PFSK-1 (cell line): ENCODE measurements at regions not wholly inside any gene's neighbourhood (a gene's known extent, or its start where the extent isn't known, plus 50 kb on each side); places are given as distances from the start of the nearest gene placed in this dataset.

ENCODE experiments used
- FOXP2 ChIP-seq: optimal IDR thresholded peaks from 2 replicates; pipeline ENCODE3; 2011; ENCODE audit warnings: borderline replicate concordance, control low read depth, inconsistent platforms; ENCODE audit not compliant: insufficient read depth; ENCODE audit errors: extremely low read length, extremely low read depth
- POLR2AphosphoS5 ChIP-seq: IDR thresholded peaks from 2 replicates; pipeline ENCODE4 v1.6.1; 2012; ENCODE audit warnings: low read depth, mild to moderate bottlenecking, control low read depth, low read length, moderate library complexity
- SIN3A ChIP-seq: IDR thresholded peaks from 2 replicates; pipeline ENCODE4 v1.6.1; 2012; ENCODE audit warnings: mild to moderate bottlenecking, low read length, moderate library complexity, borderline replicate concordance; ENCODE audit not compliant: insufficient read depth
- TAF1 ChIP-seq: IDR thresholded peaks from 2 replicates; pipeline ENCODE4 v1.6.1; 2012; ENCODE audit warnings: low read length, control low read depth, borderline replicate concordance; ENCODE audit not compliant: insufficient read depth
- TF ChIP-seq, protein P1 (sequence below), 2 experiments: IDR thresholded peaks; 2 replicates each; pipeline versions ENCODE4 v1.6.1 to v1.8.0; 2011 to 2012; ENCODE audit warnings: low read depth in 2 of 2, low read length in 2 of 2, control low read depth in 1 of 2, inconsistent platforms in 1 of 2, mild to moderate bottlenecking in 1 of 2, moderate library complexity in 1 of 2; ENCODE audit not compliant: insufficient read depth in 1 of 2

DNA sequence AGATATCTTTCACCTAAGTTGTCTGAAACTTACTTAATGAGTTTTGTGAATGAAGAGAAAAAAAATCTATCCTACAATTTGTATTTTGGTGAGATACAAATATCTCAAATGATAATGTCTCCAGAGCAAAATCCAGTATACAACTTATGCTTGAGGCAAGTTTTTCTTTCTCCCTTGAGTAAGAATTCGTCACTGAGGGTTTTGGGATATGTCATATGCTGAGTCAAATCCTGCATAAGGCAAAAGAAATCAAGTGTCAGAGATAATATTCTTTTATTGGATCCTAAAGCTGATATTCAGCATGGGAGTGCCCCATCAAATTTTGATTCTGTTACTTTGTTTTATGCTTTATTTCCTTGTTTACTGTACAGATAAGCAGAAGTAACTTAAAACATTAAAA is 1308.6 kb downstream of the ARAP2 start:
- TF ChIP-seq, protein P1, sequence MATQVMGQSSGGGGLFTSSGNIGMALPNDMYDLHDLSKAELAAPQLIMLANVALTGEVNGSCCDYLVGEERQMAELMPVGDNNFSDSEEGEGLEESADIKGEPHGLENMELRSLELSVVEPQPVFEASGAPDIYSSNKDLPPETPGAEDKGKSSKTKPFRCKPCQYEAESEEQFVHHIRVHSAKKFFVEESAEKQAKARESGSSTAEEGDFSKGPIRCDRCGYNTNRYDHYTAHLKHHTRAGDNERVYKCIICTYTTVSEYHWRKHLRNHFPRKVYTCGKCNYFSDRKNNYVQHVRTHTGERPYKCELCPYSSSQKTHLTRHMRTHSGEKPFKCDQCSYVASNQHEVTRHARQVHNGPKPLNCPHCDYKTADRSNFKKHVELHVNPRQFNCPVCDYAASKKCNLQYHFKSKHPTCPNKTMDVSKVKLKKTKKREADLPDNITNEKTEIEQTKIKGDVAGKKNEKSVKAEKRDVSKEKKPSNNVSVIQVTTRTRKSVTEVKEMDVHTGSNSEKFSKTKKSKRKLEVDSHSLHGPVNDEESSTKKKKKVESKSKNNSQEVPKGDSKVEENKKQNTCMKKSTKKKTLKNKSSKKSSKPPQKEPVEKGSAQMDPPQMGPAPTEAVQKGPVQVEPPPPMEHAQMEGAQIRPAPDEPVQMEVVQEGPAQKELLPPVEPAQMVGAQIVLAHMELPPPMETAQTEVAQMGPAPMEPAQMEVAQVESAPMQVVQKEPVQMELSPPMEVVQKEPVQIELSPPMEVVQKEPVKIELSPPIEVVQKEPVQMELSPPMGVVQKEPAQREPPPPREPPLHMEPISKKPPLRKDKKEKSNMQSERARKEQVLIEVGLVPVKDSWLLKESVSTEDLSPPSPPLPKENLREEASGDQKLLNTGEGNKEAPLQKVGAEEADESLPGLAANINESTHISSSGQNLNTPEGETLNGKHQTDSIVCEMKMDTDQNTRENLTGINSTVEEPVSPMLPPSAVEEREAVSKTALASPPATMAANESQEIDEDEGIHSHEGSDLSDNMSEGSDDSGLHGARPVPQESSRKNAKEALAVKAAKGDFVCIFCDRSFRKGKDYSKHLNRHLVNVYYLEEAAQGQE (IDR thresholded peaks at IDR 0.05; ENCODE audit: insufficient read depth in 1 of 2, low read depth in 2 of 2, low read length in 2 of 2), result no peak
- TF ChIP-seq POLR2AphosphoS5 (no peak), FOXP2 (no peak), TAF1 (no peak)

DNA sequence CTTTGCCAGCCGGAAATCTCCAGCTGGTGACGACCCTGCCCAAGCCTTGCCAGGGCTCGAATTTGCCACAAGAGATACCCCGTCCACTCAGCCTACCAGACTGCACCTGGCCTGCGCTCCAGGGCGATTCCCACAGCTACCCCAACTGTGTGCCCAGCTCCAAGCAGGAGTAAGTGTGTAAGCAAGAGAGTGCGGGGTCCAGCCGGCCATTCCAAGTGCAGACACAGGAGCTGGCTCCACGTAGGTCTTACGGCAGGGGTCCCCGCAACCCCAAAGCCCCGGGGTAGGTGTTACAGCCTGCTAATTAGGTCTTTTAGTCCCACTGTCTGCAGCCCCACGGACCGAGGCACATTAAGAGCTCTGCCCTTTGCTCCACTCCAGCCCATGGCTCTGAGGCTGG is 1305.2 kb downstream of the ARAP2 start:
- TF ChIP-seq SIN3A (no peak), POLR2AphosphoS5 (no peak), TAF1 (no peak), FOXP2 (no peak)
- TF ChIP-seq, protein P1 (IDR thresholded peaks at IDR 0.05; ENCODE audit: insufficient read depth in 1 of 2, low read depth in 2 of 2, low read length in 2 of 2), result no peak

DNA sequence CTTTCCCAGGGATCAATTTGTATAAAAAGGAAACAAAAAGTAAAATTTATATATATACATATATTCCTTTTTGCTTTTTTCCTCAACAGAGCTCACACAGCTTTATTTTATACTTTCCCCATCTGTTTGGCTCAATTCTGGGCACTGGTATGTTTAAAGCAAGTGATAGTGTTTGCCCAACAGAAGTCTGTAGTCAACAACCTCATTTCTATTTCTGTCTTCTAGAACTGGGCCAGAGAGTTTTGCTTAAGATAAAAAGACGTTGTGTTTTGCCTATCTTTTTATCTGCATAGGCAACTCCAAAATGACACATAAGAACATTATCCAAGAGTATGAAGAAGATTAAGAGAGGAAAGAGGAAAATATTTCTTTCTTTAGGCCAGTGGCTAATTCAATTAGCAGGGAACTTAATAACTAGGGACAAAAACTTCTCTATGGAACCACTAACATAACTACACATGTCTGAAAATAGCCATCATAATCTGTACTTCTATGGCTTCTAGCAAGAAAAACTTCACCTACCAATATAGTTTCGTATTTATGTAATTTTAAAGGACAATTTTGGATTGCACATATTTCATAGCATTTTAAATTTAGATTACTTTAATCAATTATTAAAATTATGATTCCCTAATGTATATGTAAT is 1300.5 kb downstream of the ARAP2 start:
- TF ChIP-seq SIN3A (no peak), FOXP2 (no peak), TAF1 (no peak), POLR2AphosphoS5 (no peak)
- TF ChIP-seq, protein P1 (IDR thresholded peaks at IDR 0.05; ENCODE audit: insufficient read depth in 1 of 2, low read depth in 2 of 2, low read length in 2 of 2), result no peak

DNA sequence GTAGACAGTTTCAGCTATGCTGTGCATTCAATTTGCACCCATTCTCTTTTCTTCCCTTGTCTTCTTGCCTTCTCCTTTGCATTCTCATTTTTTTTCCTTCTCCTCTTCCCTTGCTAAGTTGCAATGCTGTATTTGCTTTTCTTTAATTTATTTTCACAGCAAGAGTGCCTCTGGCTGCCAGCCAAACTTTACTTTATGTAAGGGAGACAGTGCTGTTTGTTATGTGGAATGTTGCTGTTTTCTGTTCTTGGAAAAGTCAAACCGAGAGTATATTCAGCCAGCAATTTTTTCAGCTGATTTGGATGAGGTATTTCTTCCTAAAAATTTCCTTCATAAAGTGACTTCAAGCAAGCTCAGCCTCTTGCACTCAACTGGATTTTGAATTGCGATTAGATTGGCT is 1293.4 kb downstream of the ARAP2 start:
- TF ChIP-seq POLR2AphosphoS5 (no peak), FOXP2 (no peak), SIN3A (no peak), TAF1 (no peak)
- TF ChIP-seq, protein P1 (IDR thresholded peaks at IDR 0.05; ENCODE audit: insufficient read depth in 1 of 2, low read depth in 2 of 2, low read length in 2 of 2), result no peak

DNA sequence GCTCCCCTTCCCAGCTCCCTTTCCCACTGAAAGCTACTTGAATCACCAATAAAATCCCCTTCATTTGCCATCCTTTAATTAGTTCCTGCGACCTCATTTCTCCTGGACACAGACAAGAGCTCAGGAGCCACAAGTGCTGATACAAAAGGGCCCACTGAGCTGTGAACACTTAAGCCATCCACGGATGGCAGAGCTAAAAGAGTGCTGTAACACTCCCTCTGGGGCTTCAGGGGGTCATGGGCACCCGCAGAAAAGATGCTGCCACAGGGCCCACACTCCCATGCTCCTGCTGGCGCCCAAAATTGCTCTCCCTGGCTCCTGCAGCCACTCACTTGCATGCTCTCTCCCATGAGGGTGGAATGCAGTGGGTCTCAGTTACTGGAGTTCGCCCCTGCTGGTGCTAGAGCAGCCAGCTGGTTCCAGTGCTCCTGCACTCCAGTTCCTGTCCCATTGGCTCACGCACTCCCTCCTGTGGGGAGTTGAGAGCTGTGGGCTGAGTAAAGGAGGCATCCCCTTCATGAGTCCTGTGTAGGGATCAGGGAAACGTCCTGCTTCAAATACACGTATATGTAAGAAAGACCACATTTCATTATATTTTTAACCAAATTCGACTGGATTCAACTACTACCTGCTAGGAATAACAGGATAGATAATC is 1291.0 kb downstream of the ARAP2 start:
- TF ChIP-seq SIN3A (no peak), TAF1 (no peak), FOXP2 (no peak), POLR2AphosphoS5 (no peak)
- TF ChIP-seq, protein P1 (IDR thresholded peaks at IDR 0.05; ENCODE audit: insufficient read depth in 1 of 2, low read depth in 2 of 2, low read length in 2 of 2), result no peak
